ENCODE measurements at regions not wholly inside any gene's neighbourhood (a gene's known extent, or its start where the extent isn't known, plus 50 kb on each side); places are given as distances from the start of the nearest gene placed in this dataset.

DNA sequence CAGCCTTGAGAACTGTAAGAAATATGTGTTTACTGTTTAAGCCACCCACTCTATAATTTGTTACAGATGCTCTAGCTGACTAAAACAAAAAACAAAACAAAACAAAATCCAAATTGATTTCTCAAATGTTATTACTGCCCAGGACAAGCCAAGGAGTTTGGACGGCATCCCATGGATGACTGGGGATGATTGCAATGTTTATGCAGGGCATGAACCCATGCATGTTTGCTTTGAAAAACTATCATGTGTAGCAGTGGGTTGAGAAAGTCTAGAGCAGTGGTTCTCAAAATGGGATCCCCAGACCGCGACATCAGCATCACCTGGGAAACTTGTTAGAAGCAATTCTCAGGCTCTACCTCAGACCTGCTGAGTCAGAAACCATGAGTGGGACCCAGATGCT, 223.2 kb upstream of the PSMD7 start:
- TF ChIP-seq, protein P1, sequence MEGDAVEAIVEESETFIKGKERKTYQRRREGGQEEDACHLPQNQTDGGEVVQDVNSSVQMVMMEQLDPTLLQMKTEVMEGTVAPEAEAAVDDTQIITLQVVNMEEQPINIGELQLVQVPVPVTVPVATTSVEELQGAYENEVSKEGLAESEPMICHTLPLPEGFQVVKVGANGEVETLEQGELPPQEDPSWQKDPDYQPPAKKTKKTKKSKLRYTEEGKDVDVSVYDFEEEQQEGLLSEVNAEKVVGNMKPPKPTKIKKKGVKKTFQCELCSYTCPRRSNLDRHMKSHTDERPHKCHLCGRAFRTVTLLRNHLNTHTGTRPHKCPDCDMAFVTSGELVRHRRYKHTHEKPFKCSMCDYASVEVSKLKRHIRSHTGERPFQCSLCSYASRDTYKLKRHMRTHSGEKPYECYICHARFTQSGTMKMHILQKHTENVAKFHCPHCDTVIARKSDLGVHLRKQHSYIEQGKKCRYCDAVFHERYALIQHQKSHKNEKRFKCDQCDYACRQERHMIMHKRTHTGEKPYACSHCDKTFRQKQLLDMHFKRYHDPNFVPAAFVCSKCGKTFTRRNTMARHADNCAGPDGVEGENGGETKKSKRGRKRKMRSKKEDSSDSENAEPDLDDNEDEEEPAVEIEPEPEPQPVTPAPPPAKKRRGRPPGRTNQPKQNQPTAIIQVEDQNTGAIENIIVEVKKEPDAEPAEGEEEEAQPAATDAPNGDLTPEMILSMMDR (IDR thresholded peaks at IDR 0.05) = no peak

DNA sequence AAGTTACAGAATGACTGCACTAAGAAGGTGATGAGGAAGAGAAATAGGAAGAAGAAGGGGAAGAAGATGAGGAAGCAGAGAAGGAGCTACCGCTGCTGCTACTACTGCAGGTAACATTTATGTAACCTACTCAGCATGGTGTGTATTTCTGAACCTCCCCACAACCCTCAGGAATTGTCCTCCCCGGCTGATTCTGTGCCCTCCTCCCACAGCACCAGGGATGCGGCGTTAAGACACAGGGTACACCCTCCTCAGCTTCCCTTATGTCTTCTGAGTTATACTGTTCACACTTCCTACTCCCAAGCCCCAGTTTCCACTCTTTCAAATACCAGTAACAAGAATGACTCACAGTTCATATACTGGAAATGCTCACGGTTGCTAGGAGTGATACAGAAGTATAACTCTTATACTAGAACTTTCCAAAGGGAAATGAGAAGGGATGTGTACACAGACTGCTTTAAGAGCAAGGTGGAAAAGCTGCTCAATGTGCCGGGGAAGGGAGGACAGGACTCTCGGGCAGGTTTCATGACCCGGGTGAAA, 224.5 kb upstream of the PSMD7 start:
- TF ChIP-seq, protein P1 (IDR thresholded peaks at IDR 0.05) = no peak

DNA sequence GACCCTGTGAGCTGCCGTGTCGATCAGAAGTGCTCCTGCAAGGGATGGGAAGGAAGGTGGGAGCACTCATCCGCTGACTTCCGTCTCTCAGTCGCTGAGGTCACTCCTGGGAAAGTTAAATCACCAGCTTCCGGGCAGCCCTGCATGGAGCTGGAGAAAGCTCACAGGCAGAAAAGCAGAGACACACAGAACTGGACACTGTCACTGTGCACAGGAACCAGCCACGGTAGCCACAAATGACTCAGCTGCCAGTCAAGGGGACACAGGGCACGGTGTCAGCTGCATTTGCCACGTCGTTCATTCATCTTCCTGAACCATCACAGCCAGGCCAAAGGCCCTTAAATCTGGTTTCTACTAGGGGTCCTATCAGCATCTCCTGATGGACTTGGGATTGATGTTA, 226.4 kb upstream of the PSMD7 start:
- TF ChIP-seq, protein P1 (IDR thresholded peaks at IDR 0.05) = no peak

DNA sequence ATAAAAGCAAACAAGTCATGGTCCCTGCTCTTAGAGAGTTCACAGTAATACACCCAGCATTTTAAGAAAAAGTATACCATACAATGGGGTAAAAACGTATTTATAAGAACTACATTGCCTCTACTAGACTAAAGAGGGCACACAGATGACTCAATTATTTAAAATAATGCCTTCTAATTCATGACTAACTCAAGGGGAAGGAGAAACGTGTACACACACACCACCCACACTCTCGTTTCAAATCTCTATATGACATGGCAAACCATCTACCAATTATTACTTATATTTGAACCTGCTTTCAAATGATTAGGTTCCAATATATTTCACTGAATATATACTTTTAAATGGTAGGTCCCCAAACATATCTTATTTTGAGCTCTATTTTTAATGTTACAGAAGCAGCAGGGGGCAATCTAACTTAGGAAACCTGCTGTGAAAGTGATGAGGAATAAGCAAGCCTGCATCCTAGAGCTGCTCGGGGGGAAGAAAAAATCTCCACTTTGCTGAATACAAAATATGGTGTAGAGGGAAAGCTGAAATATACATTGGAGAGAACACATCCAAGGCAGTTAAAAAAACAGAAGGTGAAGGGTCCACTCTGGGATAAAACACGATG, 232.4 kb upstream of the PSMD7 start:
- TF ChIP-seq, protein P1 (IDR thresholded peaks at IDR 0.05) = no peak; the same call in 1 of the 2 replicates

DNA sequence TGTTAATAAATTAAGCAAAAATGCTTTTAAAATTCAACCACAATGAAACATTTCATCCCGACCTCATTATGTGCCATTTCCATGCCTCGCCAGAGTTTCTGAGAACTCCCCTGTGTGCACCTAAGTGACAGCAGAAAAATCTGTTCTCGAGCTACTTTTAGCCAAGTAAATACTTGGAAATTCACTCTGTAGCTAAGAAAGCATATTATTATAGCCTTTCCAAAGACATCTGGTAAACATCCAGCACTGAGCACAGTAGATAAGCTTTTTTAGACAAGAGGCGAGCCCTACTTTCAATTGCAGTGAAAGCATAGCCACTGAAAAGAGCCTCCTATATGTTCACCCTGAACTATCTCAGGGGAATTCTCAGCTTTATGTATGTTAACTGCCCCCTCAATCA, 242.8 kb upstream of the PSMD7 start:
- TF ChIP-seq, protein P1 (IDR thresholded peaks at IDR 0.05) = no peak

DNA sequence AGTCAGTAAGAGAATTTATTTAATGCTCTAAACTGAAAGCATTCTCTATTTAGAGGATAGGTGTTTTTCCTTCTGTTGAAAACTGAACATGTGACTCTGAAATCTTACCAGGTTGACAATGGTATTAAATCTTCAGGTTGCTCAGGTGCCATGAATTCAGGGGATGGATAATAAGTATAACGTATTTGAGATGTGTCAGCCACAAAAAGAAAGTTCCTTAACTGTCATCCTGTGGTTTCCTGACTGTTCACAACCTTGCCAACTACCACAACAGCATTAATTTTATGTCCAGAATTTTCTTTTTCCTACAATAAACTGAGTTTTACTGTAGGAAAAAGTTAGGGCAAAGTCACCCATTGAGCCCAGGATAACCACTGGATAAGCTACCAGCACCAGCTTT, 243.3 kb upstream of the PSMD7 start:
- TF ChIP-seq, protein P1 (IDR thresholded peaks at IDR 0.05) = no peak

DNA sequence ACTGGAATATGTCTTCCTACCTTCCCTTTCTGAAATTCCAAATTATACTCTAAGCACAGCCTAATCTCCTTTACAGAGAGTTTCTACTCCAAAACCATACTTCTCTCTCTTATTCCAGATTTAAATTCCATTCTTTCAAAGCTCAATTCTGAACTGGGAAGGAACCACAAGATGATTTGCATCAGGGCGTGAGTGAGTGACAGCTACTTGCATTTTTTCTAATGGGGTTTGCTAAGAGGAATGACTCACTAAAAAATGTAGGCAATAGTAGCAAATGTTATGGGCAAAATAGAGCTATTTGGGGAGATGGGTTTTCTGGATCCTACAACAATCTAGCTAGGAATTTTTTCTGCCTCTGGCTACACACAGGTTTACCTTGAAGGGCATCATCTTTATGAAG, 244.6 kb upstream of the PSMD7 start:
- TF ChIP-seq, protein P1 (IDR thresholded peaks at IDR 0.05) = no peak

DNA sequence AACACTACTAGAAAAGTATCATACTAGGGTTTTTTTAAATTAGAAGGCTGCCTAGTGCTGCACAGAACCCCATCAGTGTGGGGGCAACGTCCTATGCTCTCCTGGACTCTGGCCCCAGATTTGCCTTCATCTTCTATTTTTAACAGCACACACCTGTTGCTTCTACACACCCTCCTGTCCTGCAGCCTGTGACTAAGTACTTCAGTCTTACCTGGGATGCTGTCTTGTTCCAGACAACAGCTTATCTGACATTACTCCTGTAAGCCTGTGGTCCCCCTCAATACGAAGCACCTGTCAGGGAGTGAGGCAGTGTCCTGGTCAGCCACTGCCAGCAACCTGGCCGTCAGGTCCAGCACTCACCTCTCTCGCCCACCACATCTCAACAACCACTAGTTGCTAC, 247.6 kb upstream of the PSMD7 start:
- TF ChIP-seq, protein P1 (IDR thresholded peaks at IDR 0.05) = no peak

Measured in LNCAP (cell line).